Bronchial epithelial cell (primary cell): ENCODE measurements at regions not wholly inside any gene's neighbourhood (a gene's known extent, or its start where the extent isn't known, plus 50 kb on each side); places are given as distances from the start of the nearest gene placed in this dataset.

Experiments used
- DNase-seq: peaks from one replicate; pipeline ENCODE4 v3.0.0-alpha.2; 2010; ENCODE audit warnings: low read depth
- FAIRE-seq: peaks from 2 replicates; lab custom pipeline; 2011; peaks lifted over from hg19 to GRCh38; lab: Jason Lieb, UNC
- H3K27me3 ChIP-seq: 2 replicates; pipeline ENCODE4 v1.5.1; 2011; ENCODE audit warnings: low read length; ENCODE audit not compliant: control insufficient read depth, insufficient read depth
- H3K36me3 ChIP-seq: 2 replicates; pipeline ENCODE4 v1.5.1; 2011; ENCODE audit warnings: low read length; ENCODE audit not compliant: control insufficient read depth, insufficient read depth
- H3K4me3 ChIP-seq: 2 replicates; pipeline ENCODE4 v1.5.1; 2011; ENCODE audit warnings: mild to moderate bottlenecking, low read depth, low read length, control low read depth
- CTCF ChIP-seq: IDR thresholded peaks from 2 replicates; pipeline ENCODE4 v1.5.1; 2011; ENCODE audit warnings: mild to moderate bottlenecking, moderate library complexity, low read length, control low read depth, inconsistent platforms; ENCODE audit not compliant: insufficient read depth, severe bottlenecking

- Histone ChIP-seq H3K36me3 (no peaks in the 10 kb centered on the region), H3K4me3 (no peak overlapping the region), H3K27me3 (no peaks in the 10 kb centered on the region)
- no peak for TF ChIP-seq CTCF
- DNase-seq: peak; percentile 99
- peak; percentile 98 for FAIRE-seq
These were observed 495.2 kb downstream of the PDGFC start for GRCh38 chr4:156476359-156476758.

GRCh38 chr4:156475322-156475721, 496.3 kb downstream of the PDGFC start:
- peak; percentile 42 for TF ChIP-seq CTCF
- FAIRE-seq (no peak), DNase-seq (peak; percentile 75)
- Histone ChIP-seq H3K36me3 (no peaks in the 10 kb centered on the region), H3K27me3 (no peaks in the 10 kb centered on the region), H3K4me3 (no peak overlapping the region)

- Histone ChIP-seq H3K4me3 (no peak overlapping the region), H3K27me3 (no peaks in the 10 kb centered on the region), H3K36me3 (no peaks in the 10 kb centered on the region)
- no peak for FAIRE-seq
- DNase-seq: no peak
- no peak for TF ChIP-seq CTCF
These were observed 498.4 kb downstream of the PDGFC start for GRCh38 chr4:156473151-156473550.

GRCh38 chr4:156472624-156473023, 499.0 kb downstream of the PDGFC start:
- no peak for DNase-seq
- no peak for TF ChIP-seq CTCF
- Histone ChIP-seq H3K4me3 (no peak overlapping the region), H3K36me3 (no peaks in the 10 kb centered on the region), H3K27me3 (no peaks in the 10 kb centered on the region)
- no peak for FAIRE-seq

GRCh38 chr4:156459584-156459983, 505.9 kb upstream of the CTSO start:
- H3K36me3 ChIP-seq: no peaks in the 10 kb centered on the region
- FAIRE-seq: no peak
- TF ChIP-seq CTCF: no peak
- no peak for DNase-seq
- H3K27me3 ChIP-seq: no peaks in the 10 kb centered on the region
- H3K4me3 ChIP-seq: no peak overlapping the region

- Histone ChIP-seq H3K27me3 (no peaks in the 10 kb centered on the region), H3K36me3 (no peaks in the 10 kb centered on the region), H3K4me3 (no peak overlapping the region)
- no peak for FAIRE-seq
- no peak for DNase-seq
- TF ChIP-seq CTCF: no peak
These were observed 503.2 kb upstream of the CTSO start for GRCh38 chr4:156456830-156457229.
